ENCODE measurements at regions not wholly inside any gene's neighbourhood (a gene's known extent, or its start where the extent isn't known, plus 50 kb on each side); places are given as distances from the start of the nearest gene placed in this dataset.

DNA sequence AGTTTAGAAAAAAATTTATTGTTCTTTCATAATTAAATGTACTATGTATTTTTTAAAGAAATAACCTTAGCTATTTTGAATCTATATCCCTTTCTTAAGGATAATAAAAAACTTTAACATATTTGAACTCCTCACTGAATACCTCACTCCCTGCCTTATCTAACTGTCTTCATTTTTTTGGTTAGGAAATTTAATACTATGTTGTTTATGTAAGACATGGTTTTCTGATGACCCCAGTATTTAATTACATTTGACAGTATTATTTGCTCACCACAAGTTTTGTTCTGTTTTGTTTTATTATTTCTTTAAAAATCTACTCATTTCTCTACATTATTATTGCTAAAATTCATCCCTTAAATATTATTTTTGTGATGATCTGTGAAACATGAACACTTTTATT, 394.4 kb upstream of the ADGRB3 start:
- no peak for TF ChIP-seq CTCF (IDR thresholded peaks at IDR 0.05)
- no peak for TF ChIP-seq POLR2A (IDR thresholded peaks at IDR 0.05)
